ENCODE measurements at regions not wholly inside any gene's neighbourhood (a gene's known extent, or its start where the extent isn't known, plus 50 kb on each side); places are given as distances from the start of the nearest gene placed in this dataset.
"Not testable (repeated sequence)": the region's sequence is repeated elsewhere in the genome, so short reads cannot be mapped to it uniquely, and the experiment has no call there.

DNA sequence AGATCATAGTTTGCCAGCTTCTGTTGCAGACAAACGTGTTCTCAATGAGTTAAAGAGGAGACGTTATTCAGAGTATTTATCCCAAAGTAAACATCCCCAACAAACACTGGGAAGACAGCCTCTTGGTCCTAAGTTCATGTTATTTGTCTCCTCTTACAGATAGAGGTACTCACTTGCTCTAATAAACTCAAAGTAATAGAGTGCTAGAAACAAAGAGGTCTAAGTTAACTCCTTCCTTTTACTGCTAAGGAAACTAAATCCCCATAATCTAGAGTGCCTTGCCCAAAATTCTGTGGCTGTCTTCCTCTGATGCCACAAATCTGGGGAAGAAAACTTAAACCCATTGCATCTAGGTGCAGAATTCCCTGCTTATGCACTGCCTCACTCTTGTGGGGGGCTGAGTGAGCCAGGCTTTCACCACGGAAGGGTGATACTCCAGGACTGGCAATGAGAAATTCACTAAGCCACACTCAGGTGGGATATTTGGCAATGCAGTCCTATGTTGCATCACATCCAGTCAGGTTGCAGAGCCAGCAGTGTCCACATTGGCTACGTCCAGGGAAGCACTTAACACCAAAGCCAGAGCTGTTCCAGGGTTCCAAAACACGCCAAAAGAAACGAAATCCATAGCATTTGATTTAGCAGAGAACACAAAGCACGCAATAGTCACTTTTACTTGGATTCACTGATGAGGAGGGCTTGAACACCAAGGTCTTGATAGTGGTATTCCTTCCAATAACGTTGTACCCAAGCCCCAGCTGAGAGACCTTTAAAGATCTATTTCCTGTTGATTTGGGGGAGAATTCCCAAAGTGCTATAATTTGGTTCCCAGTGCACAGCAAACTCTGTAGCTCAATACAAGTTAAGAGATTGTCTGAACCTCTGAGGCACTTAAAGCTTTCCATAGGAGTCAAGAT lies 81.0 kb upstream of the FOXQ1 start:
- DNase-seq (ENCODE audit: low spot score) = no peak

DNA sequence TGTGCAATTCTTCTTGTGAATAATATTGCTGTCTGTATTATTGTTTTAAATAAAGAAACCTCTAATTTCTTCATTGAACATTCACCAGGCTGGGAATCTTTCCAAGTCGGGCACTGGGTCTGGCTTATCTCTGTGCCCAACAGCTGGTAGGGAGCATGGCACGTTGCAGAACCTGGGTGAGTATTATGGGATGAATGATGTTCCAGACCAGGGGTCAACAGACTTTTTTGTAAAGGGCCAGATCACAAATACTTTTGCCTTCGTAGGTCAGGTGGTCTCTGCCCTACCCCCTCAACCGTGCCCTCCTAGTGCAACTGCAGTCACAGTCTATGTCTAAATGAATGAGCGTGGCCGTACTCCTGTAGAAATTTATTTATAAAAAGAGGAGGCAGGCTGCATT lies 81.6 kb upstream of the FOXQ1 start:
- DNase-seq (ENCODE audit: low spot score) = no peak

DNA sequence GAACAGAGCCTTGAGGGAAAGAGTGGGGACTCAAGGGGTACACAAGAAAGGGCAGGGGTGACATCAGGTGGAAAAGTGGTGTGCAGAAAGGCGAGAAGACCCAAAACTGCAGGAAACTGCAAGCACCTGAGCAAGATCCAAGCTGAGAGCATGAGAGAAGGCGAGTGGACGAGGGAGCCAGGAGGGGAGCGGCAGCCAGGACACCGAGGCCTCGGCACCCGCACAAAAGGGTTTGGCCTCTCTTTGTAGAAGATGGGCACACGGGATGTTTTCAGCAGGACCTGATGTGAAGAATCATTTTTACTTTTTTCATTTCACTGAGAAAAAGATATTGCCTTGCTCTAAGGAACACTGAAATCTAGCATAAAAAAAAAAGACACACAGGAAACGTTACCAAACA lies 82.1 kb upstream of the FOXQ1 start:
- DNase-seq (ENCODE audit: low spot score) = no peak

DNA sequence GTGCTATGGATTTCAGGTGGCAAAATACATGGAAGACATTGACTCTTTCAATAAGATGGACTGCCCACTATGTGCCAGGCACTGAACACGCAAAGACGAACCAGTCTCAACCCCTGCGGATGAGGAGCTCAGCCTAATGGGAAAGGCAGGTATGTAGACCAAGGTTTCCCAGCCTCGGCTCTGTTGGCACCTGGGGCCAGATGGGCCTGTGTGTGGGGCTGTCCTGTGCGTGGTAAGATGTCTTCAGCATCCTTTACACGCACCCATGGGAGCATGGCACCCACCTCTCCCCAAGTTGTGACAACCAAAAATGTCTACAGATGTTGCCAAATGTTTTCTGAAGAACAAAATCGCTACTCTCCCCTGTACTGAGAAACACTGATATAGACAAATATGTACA lies 82.6 kb upstream of the FOXQ1 start:
- no peak for DNase-seq (ENCODE audit: low spot score)

DNA sequence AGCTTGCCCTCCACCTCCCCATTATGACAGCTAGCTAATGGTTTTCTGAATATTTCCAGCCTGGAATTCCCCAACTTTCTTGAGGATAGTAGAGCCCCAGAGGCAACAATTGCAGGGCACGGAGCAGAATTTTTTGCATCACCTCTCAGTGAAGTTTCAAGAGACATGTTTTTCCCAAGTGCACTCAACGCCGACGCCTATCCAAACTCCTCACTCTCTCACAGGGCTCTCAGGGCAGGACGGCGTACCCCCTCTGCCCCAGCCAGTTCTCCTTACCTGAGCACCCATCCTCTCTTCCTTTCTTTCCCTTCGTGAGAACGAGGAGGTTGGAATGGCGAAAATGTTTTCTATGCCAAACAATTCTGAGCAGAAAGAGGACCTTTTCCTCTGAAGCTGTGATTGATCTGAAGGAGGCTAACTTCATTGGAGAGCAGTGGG lies 83.1 kb upstream of the FOXQ1 start:
- DNase-seq (ENCODE audit: low spot score) = no peak

DNA sequence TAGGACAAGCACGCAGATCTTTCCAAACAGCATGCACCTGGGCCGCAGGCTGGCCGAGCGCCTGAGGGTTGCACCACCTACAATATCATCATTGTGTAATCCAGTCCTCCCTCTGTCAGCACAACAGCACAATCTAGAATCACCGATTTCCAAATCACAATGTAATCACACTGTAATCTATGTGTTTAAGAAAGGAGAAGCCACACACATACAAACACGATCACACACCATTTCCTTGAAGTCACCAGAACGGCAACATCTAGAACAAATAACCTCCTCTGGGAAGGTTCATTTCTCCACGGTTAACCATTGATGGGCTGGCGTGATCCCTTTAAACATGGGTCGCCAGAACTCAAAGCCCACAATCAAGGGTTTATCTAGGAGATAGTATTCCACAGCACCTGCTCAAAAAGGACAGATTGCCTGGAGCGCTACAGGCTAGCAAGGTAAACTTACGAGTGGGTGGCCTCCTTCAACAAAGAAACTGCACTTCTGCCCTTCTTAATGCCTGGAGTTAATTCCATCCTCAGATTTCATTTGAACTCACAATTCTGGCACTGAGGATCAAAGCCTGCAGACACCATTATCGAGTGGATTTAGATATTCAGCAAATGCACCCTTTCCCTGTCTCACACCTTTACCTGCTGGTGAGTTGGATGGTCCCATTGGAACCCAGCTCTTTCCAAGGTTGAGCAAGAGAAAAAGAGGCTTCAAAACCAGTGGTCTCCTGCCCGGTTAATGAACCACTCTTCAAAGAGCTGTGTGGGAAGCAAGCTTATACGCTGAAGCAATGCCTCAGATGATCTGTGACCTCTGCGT lies 83.8 kb upstream of the FOXQ1 start:
- no peak for DNase-seq (ENCODE audit: low spot score)

DNA sequence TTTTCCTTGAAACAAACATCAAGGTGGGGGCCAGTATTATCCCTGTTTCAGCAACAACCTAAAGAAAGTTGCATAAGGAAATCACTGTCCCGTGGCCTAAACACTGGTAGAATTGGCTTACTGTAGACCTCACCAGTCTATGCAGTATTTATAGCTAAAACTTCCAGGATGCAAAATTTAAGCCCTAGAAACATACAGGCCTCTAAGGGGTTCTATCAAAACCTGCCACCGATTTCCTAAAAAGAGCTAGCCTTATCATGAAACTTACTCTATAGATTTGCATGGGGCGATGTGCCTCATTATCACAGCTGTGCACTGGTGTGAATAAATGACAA lies 84.3 kb upstream of the FOXQ1 start:
- DNase-seq (ENCODE audit: low spot score) = no peak

DNA sequence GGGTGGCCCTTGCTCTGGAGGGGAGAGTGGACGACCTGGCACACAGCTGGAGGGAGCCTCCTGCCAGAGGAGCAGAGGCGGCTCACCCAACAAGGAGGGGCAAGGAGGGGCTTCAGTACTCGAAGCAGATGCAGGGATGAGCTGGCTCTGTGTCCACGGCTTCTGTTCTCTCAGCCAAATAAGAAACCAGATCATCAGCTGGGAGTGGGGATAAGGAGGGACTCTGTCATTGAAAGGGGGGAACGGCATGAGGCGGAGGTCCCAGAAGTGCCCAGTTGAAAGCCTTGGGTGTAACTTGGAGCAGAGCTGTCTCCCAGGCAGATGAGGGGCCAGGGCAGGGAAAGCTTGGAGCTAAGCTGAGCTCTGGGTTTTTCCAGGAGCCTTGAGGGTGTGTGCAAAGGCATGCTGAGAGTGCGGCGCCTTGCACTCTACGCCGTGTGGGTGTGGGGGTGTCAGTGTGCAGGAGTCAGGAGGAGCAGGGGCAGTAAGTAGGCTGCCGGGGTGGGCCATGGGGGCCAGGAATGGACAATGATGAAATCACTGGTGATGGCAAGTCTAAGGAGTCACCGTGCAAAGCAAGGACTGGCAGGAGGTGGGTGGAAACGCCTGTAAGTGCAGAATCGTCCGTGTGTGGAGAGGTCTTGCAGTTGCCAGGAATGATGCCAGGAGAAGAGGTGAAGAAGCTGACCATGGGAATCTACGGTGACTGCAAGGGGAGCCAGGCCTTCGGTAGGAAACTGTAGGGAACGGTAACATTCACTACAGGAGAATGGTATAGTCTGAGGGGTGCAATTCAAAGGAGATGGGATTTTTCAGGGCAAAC lies 85.4 kb upstream of the FOXQ1 start:
- DNase-seq (ENCODE audit: low spot score) = no peak

DNA sequence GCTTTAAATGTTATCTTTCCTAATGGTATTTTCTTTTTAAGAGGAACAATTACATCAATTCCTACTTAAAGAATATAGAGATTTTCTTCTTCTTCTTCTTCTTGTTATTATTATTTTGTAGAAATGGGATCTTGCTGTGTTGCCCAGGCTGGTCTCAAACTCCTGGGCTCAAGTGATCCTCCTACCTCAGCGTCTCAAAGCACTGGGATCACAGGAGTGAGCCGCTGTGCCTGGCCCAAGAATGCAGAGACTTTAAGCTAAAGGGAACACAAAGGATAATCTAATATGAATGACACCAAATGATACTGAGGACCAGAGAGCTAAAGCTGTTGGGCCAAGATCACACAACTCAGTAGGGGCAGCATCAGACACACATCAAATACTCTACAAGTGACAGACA lies 87.4 kb upstream of the FOXQ1 start:
- no peak for DNase-seq (ENCODE audit: low spot score)

DNA sequence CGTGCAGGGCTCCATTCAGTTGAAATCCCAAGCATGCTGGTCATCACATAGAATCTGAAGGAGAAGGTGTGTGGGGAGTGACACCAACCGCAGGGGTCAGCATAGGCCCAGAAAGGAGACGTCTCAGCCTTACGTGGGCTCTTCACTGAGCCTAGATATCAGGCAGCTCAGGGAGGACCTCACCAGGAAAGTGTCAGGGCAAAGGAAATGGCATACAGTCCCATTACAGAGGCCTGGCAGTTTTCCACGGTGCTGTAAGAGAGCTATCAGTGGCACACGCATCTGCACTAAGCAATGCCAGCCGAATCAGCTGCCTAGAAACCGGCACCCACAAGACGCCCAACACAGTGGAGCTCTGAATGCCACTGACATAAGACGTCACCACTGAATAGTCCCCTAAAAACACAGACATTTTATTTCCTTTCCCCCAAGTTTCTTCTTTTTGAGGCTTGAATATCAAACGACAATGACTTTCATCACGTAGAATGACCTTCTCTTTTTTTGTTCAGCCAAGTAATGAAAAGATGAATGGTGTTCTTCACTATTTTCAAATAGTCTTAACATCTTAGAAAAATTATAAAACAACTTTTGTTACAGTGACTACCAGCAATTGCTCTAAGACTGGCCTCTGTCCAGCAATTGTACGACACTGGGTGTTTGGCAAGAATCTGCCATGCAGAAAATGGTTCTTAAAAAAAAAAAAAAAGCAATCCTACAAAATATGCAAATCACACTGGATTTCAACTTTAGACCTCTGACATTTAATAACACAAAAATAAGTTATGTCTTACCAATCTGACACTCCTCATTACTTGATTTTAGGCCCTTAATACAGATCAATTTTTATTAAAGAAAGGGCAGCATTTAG lies 88.9 kb upstream of the FOXQ1 start:
- DNase-seq (ENCODE audit: low spot score) = no peak

DNA sequence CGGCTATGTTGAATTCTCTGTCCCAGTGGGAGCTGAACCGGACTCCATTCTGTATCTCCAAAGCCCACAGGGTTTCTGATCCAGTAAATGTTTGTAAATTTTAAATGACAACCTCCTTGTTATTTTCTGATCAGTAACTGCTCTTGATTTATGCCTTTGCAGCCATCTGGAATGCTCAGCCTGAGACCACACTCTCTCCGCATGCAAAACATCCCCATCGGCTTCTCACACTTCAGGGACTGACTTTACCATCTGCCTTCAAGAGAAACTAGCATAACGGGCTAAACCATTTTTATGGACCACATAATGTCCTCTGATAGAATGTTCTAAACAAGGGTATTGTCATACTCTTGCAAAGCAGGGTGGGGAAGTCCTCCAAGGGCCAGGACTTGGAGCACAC lies 94.5 kb upstream of the FOXQ1 start:
- DNase-seq (ENCODE audit: low spot score) = no peak

DNA sequence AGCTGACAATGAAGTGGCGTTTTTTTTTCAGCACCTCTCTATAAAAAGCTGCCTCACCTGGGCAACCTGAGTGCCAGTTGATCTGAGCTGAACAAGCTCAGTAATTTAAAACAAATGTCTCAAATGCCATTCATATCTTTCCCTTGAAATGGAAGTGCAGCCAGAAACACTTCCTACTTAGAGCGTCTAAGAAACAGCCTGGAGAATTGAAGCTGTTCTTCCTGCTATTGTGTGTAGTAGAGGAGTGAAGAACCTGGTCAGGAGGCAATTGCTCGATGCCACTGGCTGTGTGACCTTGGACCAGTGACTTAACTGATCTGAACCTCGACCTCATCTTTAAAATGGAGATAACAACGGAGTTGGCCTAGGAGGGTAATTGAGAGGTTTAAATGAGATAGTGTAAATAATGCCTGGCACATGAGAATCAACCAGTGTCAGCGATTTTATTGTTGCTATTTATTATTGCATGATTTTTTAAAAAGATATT lies 95.4 kb upstream of the FOXQ1 start:
- DNase-seq (ENCODE audit: low spot score) = no peak

DNA sequence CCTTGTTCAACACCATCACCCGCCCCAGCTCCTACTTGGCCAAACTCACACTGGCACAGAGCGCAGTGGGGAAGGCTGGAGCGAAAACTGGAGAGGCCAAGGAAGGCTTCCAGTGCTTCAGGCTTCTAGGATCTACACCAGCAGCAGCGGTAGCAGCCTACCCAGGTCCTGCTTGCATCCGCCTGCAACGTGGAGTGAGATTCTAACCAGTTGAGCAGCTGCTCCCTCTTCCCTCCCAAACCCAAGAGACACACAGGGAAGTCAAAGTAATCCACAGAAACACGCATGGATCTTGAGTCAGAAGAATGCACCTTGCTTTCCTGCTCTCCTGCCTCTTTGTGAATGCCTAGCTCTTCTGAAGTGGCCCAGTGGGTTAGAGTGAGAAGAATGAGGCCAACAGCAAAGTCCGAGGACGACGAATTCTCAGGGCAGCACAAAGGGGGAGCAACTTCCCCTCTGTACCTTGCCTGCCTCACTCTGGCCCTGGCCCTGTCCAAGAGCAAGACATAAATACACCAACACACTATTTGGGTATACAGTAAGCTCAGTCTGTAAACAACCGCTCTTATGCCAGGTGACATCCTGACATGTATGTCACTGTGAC lies 95.9 kb upstream of the FOXQ1 start:
- no peak for DNase-seq (ENCODE audit: low spot score)

DNA sequence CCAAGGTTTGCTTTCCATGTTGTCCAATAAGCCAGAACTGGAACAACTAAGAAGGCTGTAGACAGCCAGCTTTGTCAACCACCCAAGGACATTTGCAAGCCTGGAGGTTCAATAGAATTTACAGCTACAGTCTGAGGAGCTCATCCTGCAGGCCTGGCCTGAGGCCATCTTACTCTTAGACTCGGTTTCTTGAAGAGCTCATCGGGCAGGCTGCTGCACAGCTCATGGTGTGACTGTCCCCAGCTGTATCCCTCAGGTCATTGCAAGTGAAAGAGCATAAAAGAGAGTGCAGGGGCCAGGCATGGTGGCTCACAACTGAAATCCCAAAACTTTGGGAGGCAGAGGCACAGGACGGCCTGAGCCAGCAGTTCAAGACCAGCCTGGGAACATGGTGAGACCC lies 96.9 kb upstream of the FOXQ1 start:
- no peak for DNase-seq (ENCODE audit: low spot score)

DNA sequence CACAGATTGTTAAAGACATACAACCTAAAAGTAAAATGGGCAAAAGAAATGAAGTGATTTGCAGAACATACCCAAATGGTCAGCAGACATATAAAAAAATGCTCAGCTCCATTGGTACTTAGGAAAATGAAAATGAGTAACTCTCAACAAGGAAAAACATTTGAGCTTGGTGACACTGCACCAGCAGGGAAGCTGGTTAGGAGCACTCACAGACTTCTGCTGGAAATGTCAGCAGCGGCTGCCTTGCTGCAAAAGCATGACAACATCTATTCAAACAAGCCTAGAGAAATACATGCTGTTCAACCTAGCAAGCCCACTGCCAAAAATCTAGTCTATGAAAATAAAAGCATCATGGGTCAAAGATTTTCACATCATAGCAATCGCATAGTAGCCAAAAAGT lies 99.0 kb upstream of the FOXQ1 start:
- DNase-seq (ENCODE audit: low spot score) = no peak

DNA sequence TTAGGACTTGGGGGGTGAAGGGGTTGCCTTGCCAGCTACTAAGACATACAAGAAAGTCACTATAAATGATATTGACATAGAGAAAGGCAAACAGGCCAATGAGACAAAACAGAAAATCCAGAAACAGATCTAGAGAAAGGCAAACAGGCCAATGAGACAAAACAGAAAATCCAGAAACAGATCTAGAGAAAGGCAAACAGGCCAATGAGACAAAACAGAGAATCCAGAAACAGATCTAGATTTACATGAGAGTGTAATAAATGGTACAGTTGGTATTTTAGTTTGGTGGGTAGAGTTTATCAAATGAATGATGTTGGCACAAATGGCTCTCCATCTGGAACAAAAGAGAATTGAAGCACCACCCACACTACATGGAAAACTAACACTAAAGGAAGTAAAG lies 99.8 kb upstream of the FOXQ1 start:
- not testable (repeated sequence) for DNase-seq (ENCODE audit: low spot score)

DNA sequence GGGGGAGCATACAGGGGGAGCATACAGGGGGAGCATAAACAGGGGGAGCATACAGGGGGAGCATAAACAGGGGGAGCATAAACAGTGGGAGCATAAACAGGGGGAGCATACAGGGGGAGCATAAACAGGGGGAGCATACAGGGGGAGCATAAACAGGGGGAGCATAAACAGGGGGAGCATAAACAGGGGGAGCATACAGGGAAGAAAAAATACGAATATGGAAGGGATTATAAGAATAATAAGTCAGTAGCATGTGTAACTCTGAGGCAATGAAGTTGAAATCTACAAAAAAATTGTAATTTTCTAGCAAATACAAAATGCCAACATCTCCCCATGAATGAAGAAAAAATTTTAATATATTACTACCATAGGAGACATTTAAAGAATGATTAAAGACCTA lies 101.3 kb upstream of the FOXQ1 start:
- DNase-seq (ENCODE audit: low spot score) = not testable (repeated sequence)

DNA sequence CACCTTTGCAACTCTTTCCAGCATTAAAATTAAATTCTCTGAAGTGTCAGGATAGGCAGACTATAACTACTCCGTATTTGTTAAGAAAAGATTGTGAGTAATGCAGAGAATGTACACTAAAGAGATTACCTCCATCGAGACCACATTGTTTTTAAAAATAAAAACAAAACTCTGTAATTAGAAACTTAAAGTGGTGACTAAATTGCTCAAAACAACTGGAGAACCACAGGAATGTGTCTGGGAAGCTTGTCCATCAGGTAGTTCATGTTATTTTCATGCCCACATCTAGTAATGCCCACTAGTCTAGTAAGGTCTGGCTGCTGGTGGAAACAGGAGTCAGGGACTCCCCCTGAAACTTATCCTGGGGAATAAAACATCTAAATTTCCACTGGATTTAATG lies 103.0 kb upstream of the FOXQ1 start:
- peak; percentile 35 for DNase-seq (ENCODE audit: low spot score)

DNA sequence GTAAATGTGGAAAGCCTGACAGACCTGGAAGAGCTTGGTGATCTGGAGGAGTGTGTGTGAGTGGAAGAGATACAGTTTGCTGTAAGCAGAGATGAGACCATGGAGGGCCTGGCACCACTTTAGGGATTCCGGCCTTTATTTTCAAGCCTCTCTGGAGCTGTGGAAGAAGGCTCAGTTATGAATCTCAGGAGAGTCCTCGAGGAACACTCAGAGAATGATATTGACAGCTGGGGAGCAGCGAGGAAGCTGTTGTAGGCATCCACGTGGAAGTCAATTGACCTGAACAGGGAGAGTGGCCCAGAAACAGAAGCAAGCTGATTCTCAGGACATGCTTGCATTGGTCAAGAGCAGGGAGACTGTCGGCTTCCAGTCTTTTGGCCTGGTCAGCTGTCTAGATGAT lies 108.4 kb upstream of the FOXQ1 start:
- no peak for DNase-seq (ENCODE audit: low spot score)

DNA sequence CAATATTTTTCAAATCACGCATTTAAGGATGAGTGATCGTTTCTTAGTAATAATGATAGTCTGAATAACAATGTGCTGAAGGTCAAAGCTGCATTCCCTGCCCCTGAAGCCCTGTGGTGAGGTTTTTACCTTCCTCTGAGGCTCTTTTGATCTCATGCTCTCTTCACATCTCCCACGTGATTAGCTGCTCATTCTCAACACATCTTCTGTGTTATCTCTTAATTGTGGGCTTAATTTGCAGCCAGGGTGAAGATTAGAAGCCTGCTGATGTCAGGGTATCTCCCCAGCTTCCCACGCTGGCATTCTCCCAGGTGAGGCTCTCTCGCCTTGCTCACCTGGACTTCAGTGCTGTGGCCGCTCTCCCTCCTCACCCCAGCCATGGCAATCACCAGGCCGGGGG lies 109.7 kb upstream of the FOXQ1 start:
- DNase-seq (ENCODE audit: low spot score) = no peak

All from AG08396 (cell line).